ENCODE measurements at regions not wholly inside any gene's neighbourhood (a gene's known extent, or its start where the extent isn't known, plus 50 kb on each side); places are given as distances from the start of the nearest gene placed in this dataset.

- no peaks in the 10 kb centered on the region for H3K27me3 ChIP-seq
- TF ChIP-seq CTCF (IDR thresholded peaks at IDR 0.05), result no peak
- H3K36me3 ChIP-seq, result no peaks in the 10 kb centered on the region
- no peak for DNase-seq (ENCODE audit: low spot score)
- H3K4me1 ChIP-seq, result peaks cover 0 to 2% of the 10 kb centered on the region in 2 donors
- no peak overlapping the region for H3K4me3 ChIP-seq
- H3K9me3 ChIP-seq, result no peaks in the 10 kb centered on the region
- H3K27ac ChIP-seq, result no peak overlapping the region
Measured at GRCh38 chr17:77847221-77848085, 111.0 kb upstream of the TNRC6C start.

- no peaks in the 10 kb centered on the region for H3K4me1 ChIP-seq
- no peaks in the 10 kb centered on the region for H3K9me3 ChIP-seq
- no peak for TF ChIP-seq CTCF (IDR thresholded peaks at IDR 0.05)
- no peak overlapping the region for H3K27ac ChIP-seq
- H3K4me3 ChIP-seq, result no peak overlapping the region
- no peaks in the 10 kb centered on the region for H3K27me3 ChIP-seq
- no peak for DNase-seq (ENCODE audit: low spot score)
- no peaks in the 10 kb centered on the region for H3K36me3 ChIP-seq
Measured at GRCh38 chr17:77848257-77848656, 110.2 kb upstream of the TNRC6C start.

- DNase-seq (ENCODE audit: low spot score), result no peak
- Histone ChIP-seq H3K4me1 (no peaks in the 10 kb centered on the region), H3K9me3 (no peaks in the 10 kb centered on the region), H3K27me3 (no peaks in the 10 kb centered on the region), H3K4me3 (no peak overlapping the region), H3K27ac (no peak overlapping the region), H3K36me3 (no peaks in the 10 kb centered on the region)
- no peak for TF ChIP-seq CTCF (IDR thresholded peaks at IDR 0.05)
Measured at GRCh38 chr17:77849239-77849638, 109.3 kb upstream of the TNRC6C start.

- H3K27ac ChIP-seq, result no peak overlapping the region
- no peak for TF ChIP-seq CTCF (IDR thresholded peaks at IDR 0.05)
- H3K9me3 ChIP-seq, result no peaks in the 10 kb centered on the region
- H3K27me3 ChIP-seq, result no peaks in the 10 kb centered on the region
- DNase-seq (ENCODE audit: low spot score), result no peak
- H3K4me3 ChIP-seq, result no peak overlapping the region
- H3K36me3 ChIP-seq, result no peaks in the 10 kb centered on the region
- H3K4me1 ChIP-seq, result no peaks in the 10 kb centered on the region
Measured at GRCh38 chr17:77851921-77852320, 106.6 kb upstream of the TNRC6C start.

GRCh38 chr17:77852731-77853130 lies 105.8 kb upstream of the TNRC6C start:
- H3K9me3 ChIP-seq, result no peaks in the 10 kb centered on the region
- no peak overlapping the region for H3K27ac ChIP-seq
- DNase-seq (ENCODE audit: low spot score), result no peak
- H3K36me3 ChIP-seq, result no peaks in the 10 kb centered on the region
- TF ChIP-seq CTCF (IDR thresholded peaks at IDR 0.05), result no peak
- H3K4me1 ChIP-seq, result no peaks in the 10 kb centered on the region
- H3K4me3 ChIP-seq, result no peak overlapping the region
- no peaks in the 10 kb centered on the region for H3K27me3 ChIP-seq

All from right atrium auricular region (tissue), 2 donors.